Left lobe of liver (tissue), 2 donors: ENCODE measurements at regions not wholly inside any gene's neighbourhood (a gene's known extent, or its start where the extent isn't known, plus 50 kb on each side); places are given as distances from the start of the nearest gene placed in this dataset.

Source experiments
- ATAC-seq: fragments of 200-7000 bp; cut with Tn5 transposase; one replicate; pipeline ENCODE4 v1.9.1; 2020; ENCODE audit warnings: mild to moderate bottlenecking, moderate library complexity
- DNase-seq: peaks from one replicate; pipeline ENCODE4 v3.0.0-alpha.2; 2020; ENCODE audit warnings: low spot score
- donor health status: DM: no; HTN: no; CAD: no; lungs with moderate emphysema.
- donor health status: DM: no; HTN: yes; CAD: no.

DNA sequence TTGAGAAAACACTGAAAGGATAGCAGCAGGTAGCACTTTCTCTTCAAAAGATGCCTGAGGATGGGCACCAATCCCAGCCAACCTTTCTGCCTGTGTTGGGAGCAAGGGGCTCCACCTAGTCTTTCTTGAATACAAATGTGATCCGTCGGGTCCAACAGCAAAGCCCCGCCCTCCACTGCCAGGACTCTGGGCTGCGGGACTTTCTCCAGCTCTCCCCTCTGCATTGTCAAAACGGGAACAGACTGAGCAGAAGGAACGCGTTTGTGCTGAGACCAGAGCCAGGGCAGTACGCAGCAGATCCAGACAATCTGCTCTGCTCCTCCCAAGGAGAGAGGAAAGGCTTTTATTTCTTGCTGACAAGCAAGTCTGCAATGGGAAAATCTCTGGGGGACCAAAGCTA lies 139.7 kb downstream of the SEC61B start:
- no peak for DNase-seq
- ATAC-seq = peak; percentile 39

DNA sequence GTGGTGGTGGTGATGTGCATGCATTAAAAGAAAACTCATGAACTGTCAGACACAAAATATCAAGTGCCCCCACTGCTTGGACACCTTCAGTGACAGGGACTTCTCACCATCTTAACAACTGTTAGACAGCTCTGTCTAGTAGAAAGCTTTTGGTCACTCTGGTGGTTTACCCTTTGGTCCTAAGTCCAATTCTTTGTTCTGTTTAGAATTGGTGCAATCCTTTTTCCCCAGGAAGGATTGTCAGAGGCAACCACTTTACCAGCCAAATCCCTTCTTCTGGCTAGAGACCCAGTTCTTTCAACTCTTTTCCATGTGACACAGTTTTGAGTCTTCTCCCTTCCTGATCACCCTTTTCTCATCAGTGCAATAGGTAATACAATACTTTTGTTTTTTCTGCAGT lies 140.2 kb downstream of the SEC61B start:
- DNase-seq = no peak
- peak; percentile 74 for ATAC-seq

DNA sequence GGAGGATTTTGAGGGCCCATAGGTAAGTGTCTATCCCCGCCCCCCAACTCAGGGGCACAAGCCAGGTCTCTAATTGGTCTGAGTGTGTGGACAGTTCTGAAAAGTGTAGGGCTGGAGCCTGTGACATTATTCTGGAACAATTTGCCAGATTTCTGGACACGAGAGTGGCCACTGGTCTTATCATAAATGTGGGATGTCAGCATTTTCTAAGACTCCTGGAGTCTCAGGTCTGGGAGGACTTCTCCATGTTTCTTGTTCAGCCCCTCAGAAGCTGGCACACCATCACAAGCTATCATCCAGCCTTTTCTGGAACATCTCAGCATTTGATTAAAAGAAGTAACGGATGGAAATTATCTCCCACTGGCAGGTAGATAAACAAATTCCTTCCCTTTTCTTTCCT lies 141.4 kb downstream of the SEC61B start:
- ATAC-seq (no peak), DNase-seq (no peak)

DNA sequence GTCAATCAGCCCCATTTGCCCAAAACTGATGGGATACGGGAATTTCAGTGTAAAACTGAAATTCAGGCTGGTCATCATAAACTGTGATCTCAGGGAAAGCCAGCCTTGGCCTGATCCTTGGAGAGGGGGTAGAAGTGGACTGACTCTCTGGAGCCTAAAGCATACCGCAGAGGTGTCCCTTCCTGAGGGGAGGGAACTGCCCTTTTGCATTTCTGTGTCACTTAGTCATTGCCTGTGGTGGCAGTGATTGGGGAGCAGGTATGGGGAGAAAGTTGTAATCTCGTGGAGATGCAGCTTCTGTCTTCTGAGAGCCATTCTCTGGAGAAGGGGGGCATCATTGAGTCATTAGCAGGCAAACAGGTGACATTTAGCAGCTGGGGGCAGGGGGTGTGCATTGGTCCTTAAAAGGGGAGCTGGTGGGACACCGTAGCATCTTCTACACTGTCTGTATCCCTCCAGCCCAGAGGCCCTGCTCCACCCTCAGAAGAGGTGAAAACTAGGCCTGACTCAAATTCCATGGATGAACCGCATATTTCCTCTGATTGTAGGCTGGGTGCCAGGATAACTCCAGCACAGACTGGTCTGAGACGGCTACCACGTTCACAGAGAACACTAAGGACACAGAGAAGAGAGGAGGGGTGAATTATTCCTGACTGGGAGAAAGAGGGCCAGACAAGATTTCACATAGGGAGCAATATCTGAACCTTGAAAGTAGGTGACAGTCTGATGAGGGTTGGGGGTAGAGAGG lies 143.3 kb downstream of the SEC61B start:
- DNase-seq = no peak
- no peak for ATAC-seq

DNA sequence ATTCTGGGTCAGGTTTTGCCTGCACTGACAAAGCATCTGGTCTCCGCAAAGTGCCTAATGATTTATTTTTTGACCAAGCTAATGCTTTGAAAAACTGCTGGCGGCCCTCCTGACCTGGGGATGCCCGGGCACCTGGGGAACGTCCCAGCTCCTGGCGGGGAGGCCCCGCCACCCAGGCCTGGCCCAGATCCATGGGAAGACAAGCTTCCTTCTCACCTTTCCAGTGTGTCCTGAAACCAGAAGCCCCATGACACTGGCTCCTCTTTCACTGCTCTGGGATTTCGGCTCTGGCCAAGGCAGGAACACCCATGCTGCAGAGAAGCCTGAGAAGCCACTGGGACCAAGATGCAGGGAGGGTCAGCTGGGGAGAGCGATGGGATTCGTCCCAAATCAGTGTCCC lies 144.1 kb downstream of the SEC61B start:
- DNase-seq (no peak), ATAC-seq (no peak)

DNA sequence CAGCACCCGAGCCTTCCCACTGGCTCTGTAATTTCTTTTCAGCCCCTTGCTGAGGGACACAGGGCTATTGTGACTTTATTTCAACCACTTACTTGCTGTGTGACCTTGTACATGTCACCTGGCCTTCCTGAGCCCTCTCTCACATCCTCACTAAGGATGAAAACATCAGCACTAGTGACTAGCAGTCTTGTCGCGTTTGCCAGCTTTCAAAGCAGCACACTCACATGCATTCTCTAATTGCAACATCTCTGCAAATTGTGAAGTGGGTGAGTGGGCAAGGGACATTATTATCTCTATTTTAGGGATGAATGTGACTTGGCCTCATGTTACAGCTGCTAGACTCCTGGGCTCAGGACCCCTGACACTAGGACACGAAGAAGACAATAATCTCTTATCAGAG lies 144.5 kb downstream of the SEC61B start:
- DNase-seq (no peak), ATAC-seq (no peak)

DNA sequence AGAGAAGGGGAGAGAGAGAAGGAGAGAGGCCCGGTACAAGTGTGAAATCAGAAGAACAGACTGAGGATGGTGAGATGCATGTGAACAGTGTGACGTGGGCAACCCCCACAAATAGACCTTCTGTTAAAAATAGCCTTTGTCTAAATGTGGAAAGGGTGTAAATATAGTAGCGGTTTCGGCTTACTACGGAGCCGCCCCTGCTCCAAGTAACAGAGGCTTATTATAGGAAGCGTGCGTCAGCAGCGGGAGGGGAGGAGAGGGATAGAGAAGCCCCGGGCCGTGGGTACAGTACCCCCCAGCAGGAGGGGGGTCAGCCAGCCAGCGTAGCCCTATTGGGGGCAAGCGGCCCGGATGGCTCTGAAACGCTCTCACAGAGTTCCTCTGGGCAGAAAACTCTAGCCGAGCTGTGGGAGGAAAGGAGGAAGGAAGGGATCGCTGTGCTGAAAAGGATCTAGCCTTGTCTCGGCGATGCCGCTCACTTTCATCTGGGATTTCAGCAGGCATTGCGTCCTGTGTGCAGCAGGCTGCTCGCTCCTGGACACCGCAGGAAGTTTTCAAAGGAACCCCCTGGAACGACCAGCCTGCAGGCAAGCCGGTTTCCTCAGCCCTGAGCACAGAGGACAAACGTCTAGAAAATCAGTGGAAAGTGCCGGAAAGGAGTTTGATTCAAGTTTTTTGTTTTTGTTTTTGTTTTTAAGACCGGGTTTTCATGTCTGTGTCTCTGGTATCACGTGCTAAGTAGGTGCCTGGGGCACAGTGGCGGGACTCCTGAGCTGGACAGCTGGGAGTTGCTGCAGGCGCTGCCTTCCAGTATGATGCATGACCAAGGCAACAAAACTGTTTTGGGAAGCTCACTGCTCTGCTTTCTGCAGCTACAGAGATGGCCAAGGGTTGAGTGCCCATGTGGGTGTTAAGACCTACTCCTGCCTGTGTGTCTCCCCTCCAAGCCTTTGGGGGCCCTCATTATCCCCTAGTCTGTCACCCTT lies 146.6 kb downstream of the SEC61B start:
- ATAC-seq (peak; percentile 23), DNase-seq (no peak)

DNA sequence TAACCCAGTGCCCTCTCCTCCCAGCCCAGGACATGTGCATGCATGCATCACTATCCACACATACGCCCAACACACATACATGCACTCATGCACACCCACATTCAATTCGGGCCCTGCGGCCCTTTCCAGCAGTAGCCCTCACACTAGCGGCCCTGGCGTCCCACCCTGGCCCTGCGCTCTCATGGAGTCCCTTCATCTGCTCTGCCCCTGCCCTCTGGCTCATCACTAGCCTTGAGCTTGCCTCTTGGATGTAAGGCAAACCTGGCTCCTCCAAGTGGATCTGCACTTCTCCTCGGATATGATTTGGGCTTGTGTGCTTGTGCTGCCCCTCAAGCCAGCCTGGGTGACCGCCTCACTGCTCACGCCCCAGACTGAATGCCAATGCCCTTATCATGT lies 147.2 kb downstream of the SEC61B start:
- ATAC-seq (no peak), DNase-seq (no peak)

DNA sequence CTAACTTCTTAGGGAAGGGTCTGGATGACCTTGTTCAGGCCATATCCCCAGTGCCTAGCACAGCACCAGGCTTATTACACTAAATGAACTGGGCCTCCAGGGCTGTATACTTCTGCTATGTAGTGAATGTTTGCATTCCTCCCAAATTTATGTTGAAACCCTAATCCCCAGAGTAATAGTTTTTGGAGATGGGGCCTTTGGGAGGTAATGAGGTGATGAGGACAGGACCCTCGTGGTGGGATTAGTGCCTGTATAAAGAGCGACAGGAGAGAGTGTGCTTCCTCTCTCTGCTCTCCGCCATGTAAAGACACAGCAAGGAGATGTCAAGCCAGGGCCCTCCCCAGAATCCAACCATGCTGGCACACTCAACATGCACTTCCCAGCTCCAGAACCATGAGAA lies 148.3 kb downstream of the SEC61B start:
- DNase-seq (no peak), ATAC-seq (no peak)

DNA sequence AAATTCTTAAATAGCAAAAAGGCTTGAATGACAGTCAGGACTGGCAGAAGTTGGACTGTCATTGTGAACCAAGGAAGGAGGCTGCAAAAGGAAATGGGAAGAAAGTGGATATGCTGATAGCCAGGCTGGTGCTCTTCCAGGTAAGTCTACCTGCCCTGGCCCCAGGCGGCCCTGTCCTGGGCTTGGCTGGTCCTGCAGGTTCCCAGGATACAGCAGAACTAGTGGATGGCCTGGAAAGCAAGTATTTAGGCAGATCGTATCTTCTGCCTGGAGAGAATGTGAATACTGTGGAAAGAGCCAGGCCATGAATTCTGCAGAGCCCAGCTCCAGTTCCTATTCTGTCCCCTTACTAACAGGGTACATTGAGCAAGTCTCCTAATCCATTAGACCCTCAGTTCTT lies 149.3 kb downstream of the SEC61B start:
- DNase-seq = no peak

DNA sequence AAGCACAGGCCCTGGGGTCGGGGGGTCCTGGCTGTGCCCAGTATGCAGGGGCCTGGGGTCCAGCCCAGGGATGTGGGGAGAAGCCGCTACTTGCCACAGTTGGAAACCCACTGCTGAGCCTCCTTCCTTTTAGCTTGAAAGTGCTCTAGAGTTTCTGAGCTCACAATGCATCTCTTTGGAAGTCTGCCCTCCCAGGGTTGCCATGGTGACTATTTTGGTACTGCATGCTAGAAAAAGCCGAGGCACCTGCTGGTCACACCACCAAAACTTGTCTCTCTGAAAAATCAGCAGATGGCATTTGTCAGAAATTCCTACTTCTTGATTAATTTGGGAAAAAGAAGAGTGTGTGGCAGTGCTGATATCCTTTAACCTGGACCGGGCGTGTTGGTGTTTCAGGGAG lies 151.8 kb downstream of the SEC61B start:
- no peak for DNase-seq
- no peak for ATAC-seq

More for the DNA sequence above, 149.3 kb downstream of the SEC61B start:
- ATAC-seq = no peak

DNA sequence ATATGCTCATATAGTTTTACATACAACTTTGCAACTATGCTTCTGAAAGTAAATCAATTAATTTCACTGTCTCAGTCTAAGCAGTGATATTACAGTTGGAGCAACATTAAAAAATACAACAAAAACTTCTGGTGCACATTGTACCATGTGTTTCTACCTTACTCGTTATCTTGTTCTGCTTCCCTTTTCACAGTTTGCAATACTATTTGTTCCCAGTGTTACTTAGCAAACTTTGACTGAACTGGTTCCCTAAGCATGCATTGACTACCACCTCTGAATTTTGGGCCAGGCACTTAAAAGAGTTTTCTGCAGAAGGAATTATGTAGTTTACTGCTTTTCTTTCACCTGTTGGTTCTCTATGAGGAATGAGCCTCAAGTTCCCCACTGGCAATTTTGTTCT lies 152.7 kb downstream of the SEC61B start:
- ATAC-seq (no peak), DNase-seq (no peak)

DNA sequence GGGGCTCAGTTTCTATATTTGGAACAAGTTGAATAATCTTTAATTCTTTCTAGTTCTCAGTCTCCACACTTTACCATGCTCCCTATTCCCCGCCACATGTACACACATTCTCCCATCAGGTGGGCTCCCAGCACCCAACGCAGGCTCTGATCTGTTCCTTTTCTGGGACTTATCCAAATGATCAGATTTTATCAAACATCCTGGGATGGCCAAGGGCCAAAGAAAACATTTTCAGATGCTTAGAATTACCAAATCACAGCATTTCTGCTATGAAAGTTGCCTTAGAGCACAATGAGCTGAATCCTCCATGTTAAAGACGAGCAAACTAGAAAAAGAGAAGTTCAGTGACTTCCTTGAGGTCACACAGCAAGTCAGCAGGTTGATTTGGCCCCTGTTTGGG lies 153.4 kb downstream of the SEC61B start:
- no peak for ATAC-seq
- DNase-seq = no peak

DNA sequence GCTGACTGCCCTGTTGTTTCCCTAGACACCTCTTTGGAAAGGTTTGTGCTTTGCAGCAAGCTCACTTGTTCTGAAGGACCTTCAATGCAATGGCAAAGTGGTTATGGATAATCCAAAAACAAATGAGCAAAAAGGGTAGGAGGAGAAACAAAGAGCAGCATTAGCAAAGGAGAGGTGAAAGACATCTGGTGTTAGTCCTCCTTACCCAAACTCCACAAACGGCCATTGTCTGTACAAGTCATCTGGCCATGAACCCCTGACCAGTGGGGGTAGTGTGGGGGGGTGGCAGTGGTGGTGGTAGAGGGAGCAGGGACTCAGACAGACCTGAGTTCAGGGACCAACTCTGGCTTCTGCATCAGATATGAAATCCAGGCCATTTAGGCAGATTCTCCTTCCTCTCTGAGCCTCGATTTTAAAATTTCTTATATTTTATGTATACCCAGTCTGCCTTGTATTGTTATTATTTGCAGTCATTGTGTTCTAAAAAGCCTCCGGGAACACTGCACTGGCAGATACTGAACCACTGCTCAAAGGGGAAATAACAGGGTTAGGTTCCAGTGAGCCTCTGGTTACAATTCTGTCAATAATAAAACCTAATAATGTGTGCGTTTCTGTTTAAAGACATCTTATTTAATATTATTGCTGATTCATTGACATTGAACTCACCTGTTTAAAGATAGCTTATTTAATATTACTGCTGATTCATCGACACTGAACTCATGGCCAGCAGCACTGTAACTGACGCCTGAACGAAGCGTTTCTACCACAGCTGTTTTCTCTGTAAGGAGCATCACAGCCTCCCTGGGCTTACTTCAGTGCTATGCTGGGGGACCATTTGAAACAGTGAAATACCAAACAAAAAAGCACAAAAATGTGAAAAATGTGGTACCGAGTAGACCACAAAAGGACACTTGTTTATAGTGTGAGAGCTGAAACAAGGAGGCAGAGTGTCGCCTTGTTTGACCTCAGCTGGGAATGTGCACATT lies 156.0 kb downstream of the SEC61B start:
- DNase-seq = no peak
- ATAC-seq = no peak

DNA sequence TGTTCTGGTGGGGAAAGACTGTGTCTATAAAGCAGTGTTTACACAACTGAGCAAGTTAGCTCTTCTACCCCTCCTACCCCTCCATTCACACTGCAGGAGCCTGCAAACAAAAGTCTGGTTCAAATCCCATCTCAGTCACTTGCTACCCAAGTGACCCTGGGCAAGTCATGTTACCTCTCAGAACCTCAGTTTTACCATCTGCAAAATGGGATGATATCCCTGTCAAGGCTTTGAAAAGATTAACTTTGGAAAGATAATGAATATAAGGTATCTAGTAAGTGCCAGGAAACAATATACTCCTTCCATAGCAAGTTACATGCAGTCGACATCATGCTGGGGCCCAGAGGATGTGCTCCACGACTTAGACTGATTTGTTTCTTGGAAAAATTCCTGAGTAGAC lies 161.5 kb downstream of the SEC61B start:
- DNase-seq (no peak), ATAC-seq (no peak)

DNA sequence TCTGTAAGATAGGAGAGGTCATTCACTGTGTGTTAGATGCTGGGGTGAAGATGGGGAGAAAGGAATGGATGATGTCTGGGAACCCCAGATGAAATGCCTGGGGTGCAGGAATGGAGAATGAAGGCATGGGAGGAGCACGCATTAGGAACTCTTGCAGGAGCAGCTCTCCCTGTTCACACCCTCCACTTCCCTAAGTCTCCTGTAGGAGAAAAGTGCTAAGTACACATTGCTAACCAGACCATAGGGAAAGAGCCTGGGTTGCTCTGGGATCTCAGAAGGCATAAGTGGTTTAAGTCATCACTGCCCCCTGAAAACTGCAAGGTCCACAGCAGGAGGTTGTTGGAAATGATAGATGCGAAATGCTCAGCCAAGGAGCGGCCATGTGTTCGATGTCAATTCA lies 163.1 kb downstream of the SEC61B start:
- DNase-seq = no peak
- no peak for ATAC-seq

DNA sequence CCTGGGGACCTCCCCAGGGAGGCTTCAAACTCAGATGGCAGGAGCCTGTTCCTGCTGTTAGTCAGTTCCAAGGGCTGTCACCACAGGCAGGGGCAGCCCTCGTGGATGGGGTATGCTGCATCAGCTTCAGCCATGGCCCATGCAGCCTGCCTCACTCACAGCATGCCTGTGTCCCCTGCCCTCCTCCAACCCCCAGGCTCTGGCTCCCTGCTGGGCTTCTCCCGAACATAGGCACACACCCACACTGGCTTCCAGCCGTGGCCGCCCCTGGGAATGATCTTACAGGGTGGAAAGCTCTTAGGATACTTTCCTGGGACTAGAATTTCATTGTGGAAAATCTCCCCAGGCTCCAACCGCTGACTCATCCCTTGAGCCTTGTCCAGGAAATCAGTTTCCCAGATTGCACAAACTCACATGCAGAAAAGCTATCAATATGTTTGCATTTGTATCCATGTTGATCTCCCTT lies 163.8 kb downstream of the SEC61B start:
- ATAC-seq (no peak), DNase-seq (no peak)

DNA sequence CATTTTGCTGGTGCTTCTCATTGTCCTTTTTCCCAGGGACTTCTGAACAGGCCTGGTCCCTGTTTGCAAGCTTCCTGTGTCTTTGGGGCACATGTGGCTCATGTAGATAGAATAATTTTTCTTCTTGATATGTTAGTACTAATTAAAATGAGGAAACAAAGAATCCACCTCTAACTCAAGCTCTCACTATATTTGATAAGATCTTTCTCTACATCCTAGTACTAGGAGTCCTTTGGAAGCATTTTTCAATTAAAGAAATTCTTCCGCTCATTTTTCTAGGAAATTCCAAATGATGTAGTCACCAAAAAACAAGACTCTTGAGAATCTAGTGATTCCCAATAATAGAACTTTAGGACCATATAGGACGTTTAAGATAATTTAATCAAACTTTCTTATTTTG lies 165.3 kb downstream of the SEC61B start:
- DNase-seq (no peak), ATAC-seq (no peak)

DNA sequence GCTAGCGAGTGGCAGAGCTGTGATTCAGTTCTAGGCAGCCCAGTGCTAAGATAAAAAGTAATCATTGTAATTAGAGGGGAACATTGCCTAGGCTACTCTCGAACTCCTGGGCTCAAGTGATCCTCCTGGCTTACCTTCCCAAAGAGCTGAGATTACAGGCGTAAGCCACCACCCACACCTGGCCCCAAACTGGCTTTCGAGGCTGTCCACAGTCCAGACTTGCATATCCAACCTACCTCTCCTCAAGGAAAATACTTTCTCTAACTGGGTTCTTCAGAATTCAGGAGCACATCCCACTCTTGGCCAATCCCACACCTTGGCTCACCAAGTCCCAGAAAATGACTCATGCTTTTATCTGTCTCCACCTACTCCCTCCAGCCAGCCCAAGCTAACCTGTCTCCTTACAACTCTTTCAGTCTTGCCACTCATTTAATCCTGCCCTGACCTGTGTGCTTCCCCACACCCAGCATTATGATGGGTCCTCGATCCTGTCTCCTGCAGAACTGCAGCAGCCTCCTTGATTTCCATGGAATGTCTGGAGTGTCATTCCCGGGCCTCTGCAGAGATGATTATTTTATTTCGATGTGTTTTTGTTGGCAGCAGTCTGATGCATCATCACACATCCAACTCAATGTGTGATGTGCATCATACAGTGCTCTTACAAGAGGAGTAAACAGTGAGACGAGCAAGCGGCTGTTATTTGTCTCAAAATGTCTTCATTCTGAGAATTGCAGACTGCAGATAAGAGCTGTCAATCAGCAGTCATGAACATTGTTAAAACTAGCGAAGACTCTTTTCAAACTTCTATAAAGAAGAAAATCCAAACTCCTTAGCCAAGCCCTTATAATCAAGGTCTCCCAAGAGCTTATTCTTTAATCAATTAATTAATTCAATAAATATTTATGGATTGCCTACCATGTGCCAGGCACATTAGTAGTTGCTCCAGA lies 167.3 kb downstream of the SEC61B start:
- ATAC-seq (no peak), DNase-seq (no peak)
